Activated CD4-positive, alpha-beta memory T cell treated with anti-CD3 and anti-CD28 coated beads for 36 hours (primary cell): ENCODE measurements at regions not wholly inside any gene's neighbourhood (a gene's known extent, or its start where the extent isn't known, plus 50 kb on each side); places are given as distances from the start of the nearest gene placed in this dataset.

ENCODE experiments used
- CTCF ChIA-PET: fragments of 350-600 bp; sonication (Branson Sonifier 250); formaldehyde crosslinking; loops from one replicate; lab custom pipeline; 2021; ENCODE audit warnings: antibody characterized with exemption, inconsistent platforms; lab: Charles Lee
- POLR2A ChIA-PET: fragments of 350-600 bp; sonication (Branson Sonifier 250); formaldehyde crosslinking; loops from one replicate; lab custom pipeline; 2021; ENCODE audit warnings: antibody characterized with exemption; lab: Charles Lee
- DNase-seq: peaks from one replicate; pipeline ENCODE4 v3.0.0-alpha.2; 2020
- H3K27ac Mint-ChIP-seq: one replicate; pipeline ENCODE4 v1.8.0; 2021; ENCODE audit warnings: mixed read lengths
- H3K27me3 Mint-ChIP-seq: one replicate; pipeline ENCODE4 v1.8.0; 2021; ENCODE audit warnings: mixed read lengths
- H3K36me3 Mint-ChIP-seq: one replicate; pipeline ENCODE4 v1.8.0; 2021; ENCODE audit warnings: mixed read lengths
- H3K4me1 Mint-ChIP-seq: one replicate; pipeline ENCODE4 v1.8.0; 2021; ENCODE audit warnings: low read depth, mixed read lengths
- H3K4me3 Mint-ChIP-seq: one replicate; pipeline ENCODE4 v1.8.0; 2021; ENCODE audit warnings: mild to moderate bottlenecking, mixed read lengths
- H3K9me3 Mint-ChIP-seq: one replicate; pipeline ENCODE4 v1.8.0; 2021; ENCODE audit warnings: mixed read lengths
- intact Hi-C: fragments of 100-400 bp; cut with micrococcal nuclease; formaldehyde crosslinking; loops from one replicate; pipeline ENCODE4 v1.15.1; 2023

DNA sequence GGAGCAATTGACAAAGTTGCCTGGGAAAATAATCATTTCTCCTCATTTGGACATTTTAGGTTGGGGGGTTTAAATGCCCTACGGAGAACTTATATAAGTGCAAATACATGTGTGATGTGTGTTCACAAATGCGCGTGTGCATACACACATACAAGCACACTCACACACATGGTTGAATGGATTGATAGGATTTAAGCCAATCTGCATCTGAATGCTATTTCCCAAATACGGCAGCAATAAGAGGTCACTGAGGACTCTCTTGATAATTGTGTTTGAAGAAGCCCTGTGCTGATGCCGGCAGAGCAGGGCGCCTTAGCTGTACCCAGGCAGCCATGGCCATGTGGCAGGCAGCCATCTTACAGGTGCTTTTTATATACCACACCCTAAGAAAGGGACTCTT, 165.3 kb upstream of the LEF1 start:
- no peak for DNase-seq
- POLR2A ChIA-PET = no interaction called here
- no peaks in the 10 kb centered on the region for H3K27me3 Mint-ChIP-seq
- CTCF ChIA-PET = no interaction called here
- peaks cover 2% of the 10 kb centered on the region for H3K4me1 Mint-ChIP-seq
- H3K9me3 Mint-ChIP-seq = no peaks in the 10 kb centered on the region
- H3K4me3 Mint-ChIP-seq = no peak overlapping the region
- intact Hi-C loops = no loop called here
- no peaks in the 10 kb centered on the region for H3K36me3 Mint-ChIP-seq
- H3K27ac Mint-ChIP-seq = no peak overlapping the region

DNA sequence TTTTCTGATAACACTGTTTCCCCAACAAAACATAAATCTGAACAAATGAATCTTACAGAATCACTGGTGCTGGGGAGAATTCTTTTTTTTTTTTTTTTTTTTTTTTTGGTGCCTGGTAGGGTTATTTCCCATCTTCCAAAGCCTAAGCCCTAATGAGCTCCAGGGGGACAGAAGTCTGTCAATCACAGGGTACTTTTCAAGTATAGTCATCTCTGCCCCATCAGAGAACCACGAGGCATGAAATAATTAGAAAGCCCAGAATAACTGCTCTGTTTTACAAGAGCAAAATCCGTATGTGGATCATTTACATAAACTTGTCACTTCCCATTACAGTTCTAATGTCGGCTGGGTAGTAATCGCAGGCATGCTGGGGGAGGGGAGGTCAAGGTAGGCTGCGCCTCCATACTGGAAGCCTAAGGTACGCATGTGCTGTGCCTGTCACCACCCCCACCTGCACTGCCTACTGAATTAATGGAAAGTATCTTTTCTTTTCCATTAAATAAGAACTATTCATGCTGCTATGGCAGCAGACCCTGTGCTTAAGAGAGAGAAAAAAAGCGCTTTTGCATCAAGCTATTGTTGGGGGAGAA, 164.7 kb upstream of the LEF1 start:
- no peaks in the 10 kb centered on the region for H3K9me3 Mint-ChIP-seq
- H3K27ac Mint-ChIP-seq = no peak overlapping the region
- no peak overlapping the region for H3K4me3 Mint-ChIP-seq
- ChIA-PET CTCF (no interaction called here), POLR2A (no interaction called here)
- no peaks in the 10 kb centered on the region for H3K27me3 Mint-ChIP-seq
- peaks cover 8% of the 10 kb centered on the region for H3K4me1 Mint-ChIP-seq
- intact Hi-C loops = no loop called here
- no peak for DNase-seq
- H3K36me3 Mint-ChIP-seq = no peaks in the 10 kb centered on the region

DNA sequence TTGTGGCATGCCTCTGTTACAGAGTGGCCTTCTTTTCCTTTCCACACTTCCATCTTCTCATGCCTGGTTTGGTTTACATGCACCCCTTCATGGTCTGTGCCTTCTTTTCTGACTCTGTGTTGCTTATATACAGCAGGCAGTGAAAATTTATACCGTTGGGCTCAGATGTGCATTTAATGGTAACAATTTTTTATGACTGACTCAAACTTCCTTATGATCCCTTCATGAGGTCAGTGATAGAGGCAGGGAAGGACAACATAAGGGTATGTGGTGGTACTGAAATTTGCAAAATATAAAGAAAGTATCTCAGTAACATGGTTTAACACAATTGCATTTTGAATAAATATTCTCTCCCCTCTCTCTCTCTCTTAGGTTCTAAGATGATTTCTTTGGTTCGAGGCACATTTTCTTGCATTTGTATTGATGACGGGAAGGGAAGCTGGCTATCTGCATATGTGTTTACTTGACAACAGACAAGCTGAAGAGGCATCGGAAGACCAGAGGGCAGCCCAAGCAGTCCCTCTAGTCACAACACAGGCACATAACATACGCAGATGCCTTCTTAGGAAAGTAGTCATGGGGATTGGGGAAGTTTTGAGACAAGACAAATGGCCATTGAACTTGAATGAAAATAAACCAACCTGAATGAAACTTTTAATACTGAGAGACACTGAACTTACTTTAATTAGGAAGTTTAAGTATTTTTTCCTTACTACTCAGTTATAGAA, 163.3 kb upstream of the LEF1 start:
- DNase-seq = no peak
- Mint-ChIP-seq H3K9me3 (no peaks in the 10 kb centered on the region), H3K4me1 (peaks cover 18% of the 10 kb centered on the region), H3K27me3 (no peaks in the 10 kb centered on the region), H3K36me3 (no peaks in the 10 kb centered on the region), H3K4me3 (no peak overlapping the region), H3K27ac (no peak overlapping the region)
- POLR2A ChIA-PET = no interaction called here
- CTCF ChIA-PET = no interaction called here
- intact Hi-C loops = no loop called here

DNA sequence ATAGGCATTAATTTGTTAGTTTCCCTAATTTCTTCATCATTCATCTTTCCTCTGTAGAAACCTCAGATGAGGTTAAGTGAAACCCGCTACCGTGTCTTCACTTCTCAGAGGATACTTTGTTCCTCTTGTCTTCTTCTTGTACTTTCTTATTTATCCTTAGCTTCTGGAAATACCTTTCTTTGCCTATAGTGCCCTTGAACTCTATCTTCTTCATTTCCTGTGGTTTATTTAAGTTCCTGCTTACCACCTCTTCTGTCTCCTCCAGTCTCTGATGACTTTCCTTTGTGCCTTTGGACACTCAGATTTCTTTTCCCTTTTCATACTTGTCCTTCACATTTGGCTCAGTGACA, 159.6 kb upstream of the LEF1 start:
- CTCF ChIA-PET = no interaction called here

DNA sequence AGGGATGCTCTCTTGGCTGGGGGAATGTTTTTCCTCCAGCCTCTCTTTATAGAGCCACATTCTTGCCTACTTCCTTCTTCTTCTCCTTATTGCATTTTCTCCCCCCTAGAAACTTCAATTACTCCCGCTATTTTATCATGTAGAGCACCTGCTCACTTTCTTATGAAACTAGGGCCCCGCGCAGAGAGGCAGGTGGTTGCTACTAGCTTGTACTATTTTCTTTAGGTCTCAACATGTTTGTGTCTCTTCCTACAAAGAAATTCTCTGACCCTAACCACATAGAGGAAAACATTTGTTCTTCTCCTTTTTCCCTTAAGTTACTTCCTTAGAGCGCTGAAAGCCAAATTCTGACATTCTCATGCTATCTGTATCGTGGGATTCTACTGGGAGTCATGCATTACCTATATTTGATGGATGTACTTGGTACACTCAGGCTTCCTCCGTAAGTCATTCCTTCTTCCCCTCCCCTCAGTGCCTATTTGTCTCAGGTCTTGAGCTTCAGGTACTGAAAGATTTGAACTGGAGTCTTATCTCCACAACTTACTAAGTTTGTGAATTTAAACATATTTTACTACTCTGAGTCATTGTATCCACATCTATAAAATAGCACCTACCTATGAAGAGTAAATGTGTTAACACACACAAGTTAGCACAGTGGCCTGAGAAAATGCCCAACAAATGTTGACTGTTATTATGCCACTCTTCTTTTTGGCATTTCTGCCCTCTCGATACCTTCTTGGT, 159.1 kb upstream of the LEF1 start:
- intact Hi-C loops = no loop called here
- Mint-ChIP-seq H3K27ac (no peak overlapping the region), H3K27me3 (no peaks in the 10 kb centered on the region)

More for the DNA sequence above, 159.6 kb upstream of the LEF1 start:
- POLR2A ChIA-PET = no interaction called here
- Mint-ChIP-seq H3K36me3 (no peaks in the 10 kb centered on the region), H3K4me1 (peaks cover 18% of the 10 kb centered on the region), H3K27ac (no peak overlapping the region), H3K27me3 (no peaks in the 10 kb centered on the region), H3K9me3 (no peaks in the 10 kb centered on the region), H3K4me3 (no peak overlapping the region)
- no peak for DNase-seq
- intact Hi-C loops = no loop called here

DNA sequence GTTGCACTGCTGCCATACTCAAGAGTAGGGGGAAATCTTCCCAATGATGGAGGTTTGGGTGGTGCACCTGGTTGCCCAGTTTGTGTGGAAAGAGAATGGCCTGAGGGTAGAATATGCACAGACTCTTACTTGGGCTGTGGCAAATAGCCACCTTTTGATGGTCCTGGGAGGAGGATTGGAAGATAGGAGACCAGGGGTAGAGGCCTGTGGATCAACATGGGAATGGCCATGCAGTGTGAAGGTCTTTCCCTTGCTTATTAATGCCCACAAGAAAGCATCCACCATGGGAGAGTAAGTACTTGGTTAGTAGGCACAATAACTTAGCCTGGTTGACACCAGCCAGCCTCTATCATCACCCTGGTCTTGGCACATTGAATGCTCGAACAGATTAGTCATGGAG, 156.8 kb upstream of the LEF1 start:
- Mint-ChIP-seq H3K9me3 (peaks cover 3% of the 10 kb centered on the region), H3K4me1 (peaks cover 18% of the 10 kb centered on the region), H3K27ac (no peak overlapping the region), H3K36me3 (no peaks in the 10 kb centered on the region), H3K4me3 (no peak overlapping the region), H3K27me3 (no peaks in the 10 kb centered on the region)
- CTCF ChIA-PET = no interaction called here
- intact Hi-C loops = no loop called here
- DNase-seq = no peak
- POLR2A ChIA-PET = no interaction called here

More for the DNA sequence above, 159.1 kb upstream of the LEF1 start:
- Mint-ChIP-seq H3K36me3 (no peaks in the 10 kb centered on the region), H3K4me1 (peaks cover 18% of the 10 kb centered on the region), H3K9me3 (no peaks in the 10 kb centered on the region), H3K4me3 (no peak overlapping the region)
- ChIA-PET POLR2A (no interaction called here), CTCF (interaction anchor here (0.6 kb wide), 1 partner anchor 20 kb away, joined by 4 read pairs; no protein-coding TSS in a partner anchor)
- DNase-seq = no peak

DNA sequence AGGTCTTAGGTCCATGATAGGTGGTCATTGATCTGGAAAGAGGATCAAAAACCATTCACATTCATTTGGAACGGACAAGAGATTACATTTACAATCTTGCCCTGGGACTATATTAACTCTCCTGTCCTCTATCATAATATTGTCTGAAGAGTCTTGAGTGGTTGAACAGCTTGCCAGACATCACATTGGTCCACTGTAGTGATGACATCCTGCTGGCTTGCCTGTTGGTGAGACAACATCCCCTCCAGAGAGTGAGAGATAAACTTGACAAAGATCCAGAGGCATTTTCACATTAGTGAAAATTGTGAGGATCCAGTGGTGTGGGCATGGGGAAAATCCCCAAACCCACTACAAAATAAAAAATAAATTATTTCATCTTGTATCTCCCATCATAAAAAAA, 155.7 kb upstream of the LEF1 start:
- Mint-ChIP-seq H3K27ac (no peak overlapping the region), H3K9me3 (peaks cover 3% of the 10 kb centered on the region), H3K36me3 (no peaks in the 10 kb centered on the region), H3K4me1 (peaks cover 18% of the 10 kb centered on the region), H3K27me3 (no peaks in the 10 kb centered on the region), H3K4me3 (no peak overlapping the region)
- ChIA-PET POLR2A (no interaction called here), CTCF (no interaction called here)
- intact Hi-C loops = no loop called here
- no peak for DNase-seq

DNA sequence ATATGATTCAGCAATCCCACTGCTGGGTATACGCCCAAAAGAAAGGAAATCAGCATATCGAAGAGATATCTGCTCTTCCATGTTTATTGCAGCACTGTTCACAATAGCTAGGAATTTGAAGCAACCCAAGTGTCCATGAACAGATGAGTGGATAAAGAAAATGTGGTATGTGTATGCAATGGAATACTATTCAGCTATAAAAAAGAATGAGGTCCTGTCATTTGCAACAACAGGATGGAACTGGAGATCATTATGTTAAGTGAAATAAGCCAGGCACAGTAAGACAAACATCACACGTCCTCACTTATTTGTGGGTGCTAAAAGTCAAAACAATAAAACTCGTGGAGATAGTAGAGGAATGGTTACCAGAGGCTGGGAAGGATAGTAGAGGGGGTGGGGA, 153.8 kb upstream of the LEF1 start:
- Mint-ChIP-seq H3K36me3 (no peaks in the 10 kb centered on the region), H3K4me1 (peaks cover 2% of the 10 kb centered on the region), H3K9me3 (peaks cover 3% of the 10 kb centered on the region), H3K27ac (no peak overlapping the region), H3K4me3 (no peak overlapping the region), H3K27me3 (no peaks in the 10 kb centered on the region)
- intact Hi-C loops = no loop called here
- no peak for DNase-seq
- ChIA-PET CTCF (no interaction called here), POLR2A (no interaction called here)

DNA sequence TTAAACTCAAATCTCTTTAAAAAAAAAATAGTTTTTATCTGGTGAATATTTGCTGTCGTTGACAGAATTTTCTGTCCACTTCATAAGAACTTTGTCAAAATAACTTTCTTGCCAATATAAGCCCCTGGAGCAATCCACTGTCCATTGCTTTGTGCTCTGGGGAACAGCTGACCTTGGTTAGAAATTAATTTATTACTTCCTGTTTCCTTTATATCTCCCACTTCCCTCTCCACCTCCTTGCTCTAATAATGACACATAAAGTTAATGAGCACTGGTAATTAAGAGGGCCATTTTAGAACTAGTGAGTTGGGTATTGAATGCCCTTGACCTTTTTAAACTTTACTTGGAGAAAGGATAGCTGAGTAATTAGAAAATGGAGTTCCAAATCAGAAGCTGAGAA, 151.3 kb upstream of the LEF1 start:
- ChIA-PET CTCF (no interaction called here), POLR2A (no interaction called here)
- no peak for DNase-seq
- Mint-ChIP-seq H3K27me3 (no peaks in the 10 kb centered on the region), H3K27ac (no peak overlapping the region), H3K4me1 (peaks cover 5% of the 10 kb centered on the region), H3K36me3 (no peaks in the 10 kb centered on the region), H3K4me3 (no peak overlapping the region), H3K9me3 (peaks cover 3% of the 10 kb centered on the region)
- intact Hi-C loops = no loop called here

DNA sequence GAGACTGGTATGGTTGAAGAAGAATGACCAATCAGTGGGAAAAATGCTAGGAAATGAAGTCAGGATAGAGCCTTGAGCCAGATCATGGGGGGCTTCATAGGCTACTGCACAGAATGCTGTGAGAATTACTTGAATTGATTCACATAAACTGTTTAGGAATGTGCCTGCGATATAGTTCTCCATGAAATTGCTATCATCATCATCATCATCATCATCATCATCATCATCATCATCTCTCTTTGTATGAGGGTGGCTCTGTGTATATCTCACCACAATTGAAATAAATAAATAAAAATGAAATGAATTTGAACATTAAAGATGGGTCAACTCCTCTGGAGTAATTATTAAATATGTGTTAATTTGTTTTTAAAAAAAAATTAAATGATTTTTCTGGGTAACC, 148.6 kb upstream of the LEF1 start:
- Mint-ChIP-seq H3K27me3 (no peaks in the 10 kb centered on the region), H3K9me3 (no peaks in the 10 kb centered on the region), H3K4me1 (peaks cover 16% of the 10 kb centered on the region), H3K4me3 (no peak overlapping the region), H3K27ac (no peak overlapping the region), H3K36me3 (no peaks in the 10 kb centered on the region)
- no peak for DNase-seq
- intact Hi-C loops = no loop called here
- ChIA-PET CTCF (no interaction called here), POLR2A (no interaction called here)

DNA sequence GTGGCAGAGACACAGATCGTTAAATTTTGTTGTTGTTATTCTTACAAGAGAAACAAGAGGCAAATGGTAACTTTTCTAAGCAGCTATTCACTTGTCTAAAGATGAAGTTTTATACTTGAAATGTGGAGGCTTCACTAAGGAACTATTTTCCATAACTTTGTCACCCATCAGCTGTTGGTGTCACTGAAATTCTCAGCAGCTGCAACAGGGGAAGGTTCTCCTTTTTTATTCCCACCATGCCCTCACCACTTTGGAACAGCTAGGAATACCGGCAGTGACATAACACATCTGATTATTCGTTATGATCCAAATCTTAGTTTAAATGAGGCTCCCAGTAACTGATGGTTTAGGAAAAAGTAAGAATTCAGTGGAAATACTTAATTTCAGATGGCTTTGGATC, 147.0 kb upstream of the LEF1 start:
- CTCF ChIA-PET = no interaction called here
- no peak for DNase-seq
- POLR2A ChIA-PET = no interaction called here
- Mint-ChIP-seq H3K9me3 (no peaks in the 10 kb centered on the region), H3K36me3 (no peaks in the 10 kb centered on the region), H3K27me3 (no peaks in the 10 kb centered on the region), H3K4me3 (no peak overlapping the region), H3K4me1 (peaks cover 16% of the 10 kb centered on the region), H3K27ac (no peak overlapping the region)
- intact Hi-C loops = no loop called here

DNA sequence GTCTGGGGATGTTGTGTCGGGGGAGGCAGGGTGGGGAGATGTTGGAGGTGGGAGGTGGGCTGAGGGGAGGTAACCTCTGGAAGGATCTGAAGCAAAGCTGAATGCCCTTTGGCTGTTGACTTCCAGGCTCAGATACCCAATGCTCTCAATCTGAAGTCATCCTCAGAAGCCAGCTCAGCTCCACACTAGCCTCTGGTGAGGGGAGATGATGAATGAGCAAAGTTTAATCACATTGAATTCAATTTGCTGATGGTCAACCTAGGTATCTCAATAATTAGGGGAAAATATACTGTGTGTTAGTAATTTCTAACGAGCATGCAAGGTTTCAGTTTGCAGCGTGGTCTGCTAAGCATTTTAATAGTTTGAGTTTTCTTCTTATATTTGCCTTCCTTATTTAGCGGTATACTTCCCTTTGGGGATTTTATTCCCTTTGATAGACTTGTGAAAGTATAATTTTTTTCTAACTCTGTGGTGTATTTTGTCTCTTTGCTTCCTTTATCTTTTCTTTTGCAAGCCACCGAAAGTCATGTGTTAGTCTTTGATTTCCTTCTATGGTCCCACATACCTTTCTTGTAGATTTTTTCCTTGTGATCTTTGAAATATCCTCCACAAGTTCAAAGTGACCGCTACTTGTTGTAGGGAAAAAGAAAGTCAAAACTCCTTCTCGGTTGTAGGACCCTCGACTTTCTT, 146.3 kb upstream of the LEF1 start:
- POLR2A ChIA-PET = no interaction called here
- DNase-seq = no peak

More for the DNA sequence above, 146.3 kb upstream of the LEF1 start:
- Mint-ChIP-seq H3K4me1 (peaks cover 16% of the 10 kb centered on the region), H3K27me3 (no peaks in the 10 kb centered on the region), H3K27ac (no peak overlapping the region), H3K9me3 (no peaks in the 10 kb centered on the region), H3K4me3 (no peak overlapping the region), H3K36me3 (no peaks in the 10 kb centered on the region)
- CTCF ChIA-PET = no interaction called here
- intact Hi-C loops = no loop called here
